ENCODE measurements at regions not wholly inside any gene's neighbourhood (a gene's known extent, or its start where the extent isn't known, plus 50 kb on each side); places are given as distances from the start of the nearest gene placed in this dataset.
A peak's percentile ranks its signal among the peaks of the same experiment; 100 is the strongest.

- no peak for DNase-seq (ENCODE audit: low spot score)
These were observed 770.5 kb downstream of the MED13L start for GRCh38 chr12:115506822-115507559.

DNA sequence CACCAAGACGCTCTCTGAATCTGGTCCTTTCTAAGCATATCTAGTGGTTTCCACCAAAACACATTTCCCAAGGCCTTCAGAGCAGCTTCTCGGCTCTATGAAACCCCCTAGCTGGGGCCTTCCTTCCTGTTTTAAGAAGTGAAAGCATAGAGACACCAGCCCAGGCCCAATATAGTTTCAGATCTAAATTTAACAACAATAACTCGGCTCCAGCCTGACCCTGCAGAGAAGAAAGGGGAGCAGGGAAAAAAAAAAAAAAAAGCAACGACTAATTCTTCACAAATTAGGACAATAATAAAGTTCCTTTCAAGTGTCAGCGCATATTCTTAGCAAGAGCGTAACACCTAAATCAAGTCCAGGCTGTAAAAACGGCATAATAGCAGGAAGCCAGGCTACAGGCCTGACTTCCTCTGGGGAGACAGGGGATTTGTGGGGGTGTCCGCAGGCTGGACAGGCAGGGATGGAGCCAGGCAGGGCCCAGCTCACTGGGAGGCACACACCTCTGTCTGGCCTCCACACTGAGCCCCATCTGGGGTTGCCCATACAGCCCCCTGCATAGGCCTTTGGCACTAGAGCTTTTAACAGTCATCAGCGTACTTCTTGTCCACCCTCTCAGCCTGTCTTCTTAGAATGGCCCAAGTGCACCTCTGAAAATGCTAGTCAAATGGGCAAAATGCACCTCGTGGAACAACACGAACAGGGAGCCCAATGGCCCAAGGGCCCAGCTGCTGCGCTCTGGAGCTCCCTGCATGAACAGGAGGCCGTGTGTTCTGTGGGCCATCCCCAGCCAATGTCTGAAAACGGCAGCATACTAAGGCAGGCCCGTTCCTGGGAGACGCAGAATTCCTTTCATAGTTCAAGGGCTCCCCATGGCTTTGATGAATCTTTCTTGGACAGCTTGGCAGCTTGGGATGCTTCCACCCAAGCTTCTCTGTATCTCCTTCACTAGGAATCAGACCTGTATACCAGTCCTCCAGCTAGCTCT is 772.9 kb downstream of the MED13L start:
- DNase-seq (ENCODE audit: low spot score) = no peak

DNA sequence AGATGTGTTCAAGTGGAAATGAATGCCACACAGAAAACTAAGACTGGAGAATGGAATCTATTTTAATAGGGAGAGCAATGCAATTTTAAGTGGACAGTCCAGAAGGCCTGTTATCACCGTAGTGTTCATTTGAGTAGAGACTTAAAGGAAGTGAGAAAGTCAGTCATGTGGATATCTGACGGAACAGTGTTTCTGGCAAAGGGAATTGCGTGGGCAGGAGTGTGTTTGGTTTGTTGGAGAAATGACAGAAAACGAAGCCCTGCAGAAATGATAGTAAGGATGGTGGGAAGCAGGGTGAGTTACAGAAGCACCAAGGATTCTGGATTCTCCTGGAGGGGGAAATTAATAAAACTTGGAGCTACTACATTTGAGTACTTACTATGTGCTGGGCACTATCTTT is 776.6 kb downstream of the MED13L start:
- DNase-seq (ENCODE audit: low spot score) = no peak

DNA sequence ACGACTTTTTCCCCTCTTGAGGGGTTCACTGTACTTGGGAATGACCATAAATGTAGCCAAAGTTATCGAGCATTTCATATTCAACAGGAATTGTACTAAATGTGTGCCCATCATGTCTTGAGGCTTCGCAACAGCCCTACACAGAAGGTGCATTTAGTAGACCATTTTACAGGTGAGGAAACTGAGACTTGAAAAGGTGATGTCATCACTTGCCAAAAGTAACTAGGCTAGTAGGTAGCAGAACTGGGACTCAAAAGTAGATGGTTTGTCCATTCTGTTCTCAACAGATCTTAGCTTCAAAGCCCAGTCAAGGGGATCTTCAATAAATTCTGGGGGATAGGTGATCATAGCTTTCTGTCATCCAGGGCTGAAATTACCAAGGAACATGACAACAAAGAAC is 782.2 kb downstream of the MED13L start:
- DNase-seq (ENCODE audit: low spot score) = no peak

GRCh38 chr12:115492553-115492952 is 784.9 kb downstream of the MED13L start:
- no peak for DNase-seq (ENCODE audit: low spot score)

- DNase-seq (ENCODE audit: low spot score) = no peak
These were observed 785.8 kb downstream of the MED13L start for GRCh38 chr12:115491511-115492250.

DNA sequence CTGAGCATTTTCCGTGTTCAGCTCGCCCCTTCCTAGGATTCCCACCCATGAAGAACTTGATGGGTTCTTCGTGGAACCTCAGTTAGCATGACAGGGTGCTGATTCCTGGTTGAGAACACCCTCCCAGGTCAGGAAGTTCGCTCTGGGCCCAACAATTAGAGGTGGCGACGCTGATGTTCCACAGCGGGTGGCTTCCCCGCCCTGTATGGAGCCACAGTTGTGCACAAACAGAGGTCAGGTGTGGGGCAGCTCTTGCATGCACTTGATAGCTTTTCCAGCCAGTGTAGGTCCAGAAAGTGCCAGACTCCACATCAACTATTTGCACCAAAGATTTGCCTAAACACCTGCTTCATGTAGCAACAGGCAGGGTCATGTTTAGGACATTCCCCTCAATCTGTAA is 788.2 kb downstream of the MED13L start:
- no peak for DNase-seq (ENCODE audit: low spot score)

DNA sequence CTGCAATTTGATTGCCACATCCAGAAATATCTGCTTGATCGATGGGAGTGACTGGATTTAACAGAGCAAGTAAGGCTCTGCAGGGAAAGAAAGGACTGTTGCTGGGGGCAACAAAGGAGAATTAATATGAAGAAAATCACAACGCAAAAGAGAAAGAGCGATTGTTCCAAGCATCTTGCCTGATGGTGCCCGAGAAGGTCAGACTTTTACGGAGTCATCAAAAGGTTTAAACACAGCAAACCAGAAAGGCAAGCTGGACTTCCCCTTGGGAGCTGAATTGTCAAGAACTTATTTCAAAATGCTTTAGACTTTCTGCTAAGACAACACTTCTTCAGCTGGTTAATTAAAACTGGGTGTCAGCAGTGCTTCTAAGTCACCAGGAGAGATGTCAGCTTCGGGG is 791.5 kb downstream of the MED13L start:
- DNase-seq (ENCODE audit: low spot score) = no peak

DNA sequence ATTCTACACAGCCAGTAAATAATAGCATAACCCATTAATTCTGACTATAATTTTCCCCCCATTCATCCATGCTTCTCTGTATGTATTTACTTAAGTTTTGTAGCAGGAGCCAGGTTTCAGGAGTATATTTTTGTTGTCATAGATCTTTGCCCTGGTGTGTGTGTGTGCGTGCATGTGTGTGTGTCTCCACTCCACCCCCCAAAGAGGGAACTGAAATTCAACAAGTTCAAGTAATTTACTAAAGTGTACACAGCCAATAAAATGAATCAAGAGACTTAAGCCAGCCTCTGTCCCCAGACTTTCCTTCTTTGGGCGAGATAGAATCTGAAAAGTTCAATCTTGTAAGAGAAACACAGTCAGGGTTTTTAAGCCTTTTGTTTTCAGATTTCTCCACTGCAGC is 792.0 kb downstream of the MED13L start:
- no peak for DNase-seq (ENCODE audit: low spot score)

GRCh38 chr12:115482943-115483342 is 794.5 kb downstream of the MED13L start:
- DNase-seq (ENCODE audit: low spot score) = no peak

- DNase-seq (ENCODE audit: low spot score) = no peak
These were observed 796.4 kb downstream of the MED13L start for GRCh38 chr12:115481141-115481540.

GRCh38 chr12:115478505-115478904 is 794.5 kb upstream of the TBX3 start:
- no peak for DNase-seq (ENCODE audit: low spot score)

DNA sequence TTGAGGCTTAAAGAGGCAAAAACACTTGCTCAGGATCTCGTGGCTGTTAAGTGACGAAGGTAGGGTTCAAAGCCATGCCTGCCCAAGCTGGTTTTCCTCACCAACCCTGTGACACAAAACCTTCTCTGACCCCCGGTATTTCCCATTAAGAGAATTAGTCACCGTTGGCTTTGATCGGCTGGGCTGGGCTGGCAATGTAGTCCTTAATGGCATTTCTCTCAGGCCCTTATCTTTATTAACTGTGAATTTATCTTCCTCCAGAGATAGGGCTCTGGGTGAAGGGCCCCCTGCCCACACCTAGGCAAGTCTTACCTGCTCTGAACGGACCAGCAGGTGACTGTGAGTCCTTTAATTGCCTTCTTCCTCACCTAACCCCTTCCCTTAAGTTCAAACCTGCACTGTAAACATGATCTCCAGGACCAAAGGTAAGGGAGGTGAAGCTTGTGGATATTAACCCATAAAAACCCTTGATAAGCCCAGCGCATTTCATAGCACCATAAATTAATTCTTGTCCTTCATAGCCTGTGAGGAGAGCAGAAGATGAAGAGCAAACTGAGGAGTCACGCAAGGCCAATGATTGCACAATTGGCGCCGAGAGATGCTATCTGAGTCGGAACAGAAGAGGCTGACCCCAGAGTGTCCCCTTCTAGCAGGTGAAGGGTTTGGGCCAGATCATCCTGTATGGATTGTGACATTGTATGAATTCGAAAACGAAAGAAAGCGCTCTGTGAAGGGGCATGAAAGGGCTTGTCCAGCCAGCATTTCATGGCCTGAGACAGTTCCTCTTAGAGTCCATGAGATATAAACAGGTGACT is 790.8 kb upstream of the TBX3 start:
- DNase-seq (ENCODE audit: low spot score) = no peak

GRCh38 chr12:115473257-115473956 is 789.4 kb upstream of the TBX3 start:
- DNase-seq (ENCODE audit: low spot score) = no peak

- no peak for DNase-seq (ENCODE audit: low spot score)
These were observed 788.9 kb upstream of the TBX3 start for GRCh38 chr12:115472852-115473251.

- no peak for DNase-seq (ENCODE audit: low spot score)
These were observed 787.0 kb upstream of the TBX3 start for GRCh38 chr12:115470977-115471376.

DNA sequence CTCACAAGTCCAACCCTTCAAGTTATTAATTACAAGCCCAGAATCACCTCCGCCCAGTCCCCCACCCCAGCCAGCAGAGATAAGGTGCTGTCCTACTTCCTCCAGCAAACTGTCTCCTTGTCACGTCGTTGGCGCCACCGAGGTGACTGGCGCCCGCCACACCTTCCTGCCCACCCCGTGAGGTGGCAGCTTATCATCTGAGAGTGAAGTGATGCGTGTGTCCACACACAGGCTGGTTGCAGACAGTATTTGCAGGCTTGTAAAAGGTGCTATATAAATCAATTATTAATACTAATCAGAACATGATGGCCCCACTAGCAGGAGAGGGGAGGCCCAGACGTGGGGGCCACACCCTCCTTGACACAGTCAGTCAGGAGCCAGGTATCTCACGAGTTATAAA is 786.6 kb upstream of the TBX3 start:
- no peak for DNase-seq (ENCODE audit: low spot score)

DNA sequence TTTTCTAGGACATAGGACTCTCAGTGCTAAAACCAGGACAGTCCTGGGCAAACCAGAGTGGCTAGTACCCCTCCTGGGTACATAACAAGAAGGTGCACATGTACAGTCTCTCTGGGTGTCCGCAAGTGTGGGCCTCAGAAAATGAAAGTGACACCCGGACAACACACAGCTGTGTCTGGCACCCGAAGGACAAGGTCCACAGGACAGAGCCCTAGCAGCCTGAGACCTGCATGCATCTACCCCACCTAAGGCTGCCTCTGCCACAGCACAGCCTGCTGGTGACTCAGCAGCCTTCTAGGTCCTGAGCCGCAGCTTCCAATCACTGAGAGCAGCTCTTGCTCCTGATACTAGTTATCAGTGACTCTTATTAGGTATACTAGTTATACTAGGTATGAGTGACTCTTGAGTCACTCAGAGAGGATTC is 784.1 kb upstream of the TBX3 start:
- peak; percentile 43 for DNase-seq (ENCODE audit: low spot score)

DNA sequence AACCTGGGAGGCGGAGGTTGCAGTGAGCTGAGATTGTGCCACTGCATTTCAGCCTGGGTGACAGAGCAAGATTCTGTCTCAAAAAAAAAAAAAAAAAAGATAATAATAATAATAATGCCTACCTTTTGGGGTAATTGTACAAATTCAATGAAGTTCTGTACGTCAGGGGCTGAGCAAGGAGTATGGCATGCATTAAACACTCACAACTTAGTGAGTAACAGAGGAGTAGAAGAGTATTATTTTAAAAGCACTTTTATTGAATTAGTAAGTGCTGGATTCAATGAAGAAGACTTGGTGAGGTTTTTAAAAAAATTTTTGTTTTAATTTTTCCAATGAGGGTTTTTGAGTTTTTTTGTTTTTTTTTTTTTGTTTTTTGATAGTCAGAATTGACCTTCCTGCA is 783.6 kb upstream of the TBX3 start:
- no peak for DNase-seq (ENCODE audit: low spot score)

- DNase-seq (ENCODE audit: low spot score) = no peak
These were observed 782.1 kb upstream of the TBX3 start for GRCh38 chr12:115466076-115466475.

DNA sequence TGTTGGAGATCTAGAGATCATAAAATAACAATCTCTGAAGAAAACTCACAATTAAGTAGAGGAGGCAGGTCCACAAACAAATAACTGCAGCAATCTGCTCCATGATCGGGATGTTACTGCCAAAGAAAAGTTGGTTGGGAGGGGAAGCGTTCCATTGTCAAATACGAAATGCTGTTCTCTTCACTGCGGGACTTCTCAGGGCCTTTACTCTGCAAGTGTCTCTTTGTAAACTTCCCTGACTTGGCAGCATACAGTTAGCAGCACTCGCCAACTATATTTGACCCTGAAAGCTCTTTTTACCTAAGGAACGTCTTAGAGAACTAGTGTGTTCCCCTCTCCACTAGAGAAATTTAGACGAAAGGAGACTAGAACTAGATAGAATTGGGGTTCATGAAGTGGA is 780.7 kb upstream of the TBX3 start:
- no peak for DNase-seq (ENCODE audit: low spot score)

All from iPS-NIHi11 (cell line).